Thymus (tissue), 11 donors: ENCODE measurements at regions not wholly inside any gene's neighbourhood (a gene's known extent, or its start where the extent isn't known, plus 50 kb on each side); places are given as distances from the start of the nearest gene placed in this dataset.
"Not testable (repeated sequence)": the region's sequence is repeated elsewhere in the genome, so short reads cannot be mapped to it uniquely, and the experiment has no call there.

Experiments
- DNase-seq, 9 donors: peaks; one replicate each; pipeline ENCODE4 v3.0.0-alpha.2; 2013; ENCODE audit warnings: low spot score in 9 of 9, low read depth in 6 of 9, missing footprints in 1 of 9
- H3K27ac ChIP-seq, 2 donors: one replicate each; pipeline ENCODE4 v1.5.1; 2013; ENCODE audit warnings: control low read depth in 1 of 2, low read depth in 1 of 2, low read length in 1 of 2, mild to moderate bottlenecking in 1 of 2, moderate library complexity in 1 of 2
- H3K27me3 ChIP-seq, 2 donors: one replicate each; pipeline ENCODE4 v1.5.1; 2013; ENCODE audit warnings: low read length in 1 of 2; ENCODE audit not compliant: control insufficient read depth in 2 of 2, insufficient read depth in 1 of 2
- H3K36me3 ChIP-seq, 2 donors: one replicate each; pipeline ENCODE4 v1.5.1; 2013; ENCODE audit warnings: low read length in 1 of 2, mild to moderate bottlenecking in 1 of 2, moderate library complexity in 1 of 2; ENCODE audit not compliant: control insufficient read depth in 2 of 2, insufficient read depth in 2 of 2
- H3K4me1 ChIP-seq, 2 donors: one replicate each; pipeline ENCODE4 v1.5.1; 2013; ENCODE audit warnings: low read length in 2 of 2; ENCODE audit not compliant: control insufficient read depth in 2 of 2, insufficient read depth in 2 of 2
- H3K4me3 ChIP-seq, 2 donors: one replicate each; pipeline ENCODE4 v1.5.1; 2013; ENCODE audit warnings: low read length in 2 of 2, control low read depth in 1 of 2, mild to moderate bottlenecking in 1 of 2
- H3K9me3 ChIP-seq, 2 donors: one replicate each; pipeline ENCODE4 v1.5.1; 2013; ENCODE audit warnings: low read length in 1 of 2, mild to moderate bottlenecking in 1 of 2; ENCODE audit not compliant: control insufficient read depth in 2 of 2, insufficient read depth in 1 of 2
- WGBS: extraction: QIAGEN DNeasy Blood & Tissue Kit; methylation state at CpG from one replicate; pipeline ENCODE4 v1.1.7; 2013; 5-methylcytosine and 5-hydroxymethylcytosine counted together
- donor health status: healthy.

- no peaks in the 10 kb centered on the region for H3K27me3 ChIP-seq
- no peaks in the 10 kb centered on the region for H3K36me3 ChIP-seq
- no peaks in the 10 kb centered on the region for H3K4me1 ChIP-seq
- DNase-seq = no peak
- H3K9me3 ChIP-seq = no peaks in the 10 kb centered on the region
- WGBS = 12% methylated on average over 4 of the region's 4 CpGs
- H3K27ac ChIP-seq = no peak overlapping the region
- H3K4me3 ChIP-seq = no peak overlapping the region
Observed at GRCh38 chr1:187928288-187928687, 1099.5 kb downstream of the PLA2G4A start.

- no peaks in the 10 kb centered on the region for H3K36me3 ChIP-seq
- 60% methylated on average over 2 of the region's 2 CpGs for WGBS
- H3K4me3 ChIP-seq = no peak overlapping the region
- H3K4me1 ChIP-seq = no peaks in the 10 kb centered on the region
- no peaks in the 10 kb centered on the region for H3K27me3 ChIP-seq
- no peak overlapping the region for H3K27ac ChIP-seq
- H3K9me3 ChIP-seq = no peaks in the 10 kb centered on the region
- DNase-seq = no peak
Observed at GRCh38 chr1:187928696-187929095, 1099.9 kb downstream of the PLA2G4A start.

- H3K4me3 ChIP-seq = no peak overlapping the region
- WGBS = 79% methylated on average over 7 of the region's 7 CpGs
- no peak for DNase-seq
- no peaks in the 10 kb centered on the region for H3K4me1 ChIP-seq
- no peak overlapping the region for H3K27ac ChIP-seq
- no peaks in the 10 kb centered on the region for H3K9me3 ChIP-seq
- H3K36me3 ChIP-seq = no peaks in the 10 kb centered on the region
- H3K27me3 ChIP-seq = no peaks in the 10 kb centered on the region
Observed at GRCh38 chr1:187931776-187932175, 1103.0 kb downstream of the PLA2G4A start.

- Histone ChIP-seq H3K27me3 (no peaks in the 10 kb centered on the region), H3K4me3 (no peak overlapping the region), H3K27ac (no peak overlapping the region), H3K36me3 (no peaks in the 10 kb centered on the region), H3K4me1 (no peaks in the 10 kb centered on the region), H3K9me3 (no peaks in the 10 kb centered on the region)
- no peak for DNase-seq
- WGBS = 92% methylated on average over 3 of the region's 3 CpGs
Observed at GRCh38 chr1:187933562-187934419, 1105.0 kb downstream of the PLA2G4A start.

DNA sequence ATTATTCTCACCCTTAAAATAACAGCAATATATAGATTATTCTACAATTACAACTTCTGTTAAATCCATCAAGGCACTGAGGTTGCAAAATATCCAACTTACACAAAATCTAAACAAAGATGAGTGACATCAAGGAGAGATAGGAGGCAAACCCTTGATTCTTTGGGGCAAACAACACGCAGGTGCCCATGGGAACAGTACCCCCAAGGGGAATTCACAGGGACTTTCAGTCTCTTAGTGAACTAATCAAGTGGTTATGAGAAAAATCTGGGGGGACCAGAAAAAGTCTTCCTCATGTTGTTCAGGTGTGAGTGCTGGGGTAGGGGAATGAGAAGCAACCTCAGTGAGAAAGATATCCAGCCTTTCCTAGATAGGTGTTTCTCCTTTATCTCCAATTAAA is 1107.9 kb downstream of the PLA2G4A start:
- Histone ChIP-seq H3K4me3 (no peak overlapping the region), H3K36me3 (no peaks in the 10 kb centered on the region), H3K27me3 (no peaks in the 10 kb centered on the region), H3K4me1 (no peaks in the 10 kb centered on the region), H3K27ac (no peak overlapping the region), H3K9me3 (no peaks in the 10 kb centered on the region)
- 90% methylated on average over 1 of the region's 1 CpG for WGBS
- no peak for DNase-seq

- Histone ChIP-seq H3K27me3 (no peaks in the 10 kb centered on the region), H3K9me3 (no peaks in the 10 kb centered on the region), H3K4me3 (no peak overlapping the region), H3K4me1 (no peaks in the 10 kb centered on the region), H3K27ac (no peak overlapping the region), H3K36me3 (no peaks in the 10 kb centered on the region)
- 67% methylated on average over 2 of the region's 2 CpGs for WGBS
- no peak for DNase-seq
Observed at GRCh38 chr1:187938092-187938491, 1109.3 kb downstream of the PLA2G4A start.

DNA sequence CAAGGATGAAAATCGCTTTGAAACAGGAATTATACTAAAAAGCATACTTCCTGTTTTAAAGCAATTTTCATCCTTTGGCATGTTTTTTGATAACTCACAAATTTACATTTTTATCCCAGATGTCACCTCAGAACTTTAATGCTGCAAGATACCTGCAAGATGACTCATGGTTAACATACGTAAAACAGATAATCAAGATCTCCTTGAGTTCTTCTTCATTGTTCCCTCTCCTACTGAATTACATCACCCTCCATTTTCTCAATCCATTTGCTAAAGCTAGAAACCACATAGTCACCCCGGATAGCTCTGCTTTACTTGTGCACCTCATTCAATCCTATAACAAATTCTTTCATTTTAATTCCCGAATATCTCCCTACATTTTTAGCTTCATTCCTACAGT is 1114.2 kb downstream of the PLA2G4A start:
- Histone ChIP-seq H3K27me3 (no peaks in the 10 kb centered on the region), H3K9me3 (peaks cover 2 to 6% of the 10 kb centered on the region in 2 donors), H3K4me1 (no peaks in the 10 kb centered on the region), H3K4me3 (no peak overlapping the region), H3K27ac (no peak overlapping the region), H3K36me3 (no peaks in the 10 kb centered on the region)
- no peak for DNase-seq
- 94% methylated on average over 4 of the region's 4 CpGs for WGBS

DNA sequence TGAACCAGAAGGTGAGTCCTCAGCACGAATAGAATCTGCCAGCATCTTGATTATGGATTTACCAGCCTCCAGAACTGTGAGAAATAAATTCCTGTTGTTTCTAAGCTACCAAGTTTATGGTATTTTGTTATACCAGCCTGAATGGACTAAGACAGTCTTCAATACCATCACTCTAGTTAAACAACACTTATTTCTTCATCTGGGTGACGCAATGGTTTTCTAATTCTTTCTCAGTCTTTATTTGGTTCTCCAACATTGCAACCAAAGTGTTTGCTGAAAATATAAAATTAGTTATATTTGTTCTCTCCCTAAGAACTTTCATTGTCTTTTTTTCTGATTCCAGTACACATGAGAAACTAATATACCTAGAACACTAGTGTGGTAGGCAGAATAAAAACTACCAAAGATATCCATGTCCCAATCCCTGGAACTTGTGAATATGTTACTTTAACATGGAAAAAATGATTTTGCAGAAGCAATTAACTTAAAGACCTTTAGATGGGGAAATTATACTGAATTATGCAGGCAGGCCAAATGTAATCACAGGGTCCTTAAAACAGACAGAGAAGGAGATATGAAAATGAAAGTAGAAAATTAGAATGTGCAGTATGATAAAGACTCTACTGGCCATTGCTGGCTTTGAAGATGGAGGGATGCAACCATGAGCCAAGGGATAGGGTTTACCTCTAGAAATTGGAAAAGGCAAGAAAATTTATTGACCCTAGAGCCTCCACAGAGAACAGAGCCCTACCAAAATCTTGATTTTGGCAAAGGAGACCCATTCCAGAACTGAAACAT is 1115.1 kb downstream of the PLA2G4A start:
- DNase-seq = no peak
- H3K27ac ChIP-seq = no peak overlapping the region
- no peaks in the 10 kb centered on the region for H3K27me3 ChIP-seq
- H3K4me3 ChIP-seq = no peak overlapping the region
- H3K36me3 ChIP-seq = no peaks in the 10 kb centered on the region
- H3K9me3 ChIP-seq = peaks cover 2 to 6% of the 10 kb centered on the region in 2 donors
- H3K4me1 ChIP-seq = no peaks in the 10 kb centered on the region
- 62% methylated on average over 2 of the region's 2 CpGs for WGBS

- 87% methylated on average over 3 of the region's 3 CpGs for WGBS
- not testable (repeated sequence) for H3K36me3 ChIP-seq, H3K4me1 ChIP-seq, H3K27me3 ChIP-seq, H3K4me3 ChIP-seq, DNase-seq, H3K9me3 ChIP-seq, H3K27ac ChIP-seq
Observed at GRCh38 chr1:187946661-187947060, 1117.9 kb downstream of the PLA2G4A start.
